T-helper 17 cell (primary cell): ENCODE measurements at regions not wholly inside any gene's neighbourhood (a gene's known extent, or its start where the extent isn't known, plus 50 kb on each side); places are given as distances from the start of the nearest gene placed in this dataset.

Experiments
- ATAC-seq: fragments of 150-1000 bp; cut with Tn5 transposase; 2 replicates; pipeline ENCODE4 v1.10.0; 2021; ENCODE audit warnings: mild to moderate bottlenecking, moderate library complexity
- DNase-seq, 3 donors: peaks; one replicate each; pipeline versions ENCODE4 v3.0.0 to v3.0.0-alpha.2; 2020 to 2021
- H3K9me3 ChIP-seq: one replicate; pipeline ENCODE4 v1.7.0; 2013; ENCODE audit warnings: low read length, mild to moderate bottlenecking; ENCODE audit not compliant: control insufficient read depth, poor library complexity, severe bottlenecking
- H3K27ac Mint-ChIP-seq: one replicate; pipeline ENCODE4 v1.8.0; 2022; ENCODE audit warnings: mild to moderate bottlenecking, moderate library complexity, mixed read lengths
- H3K27me3 Mint-ChIP-seq: one replicate; pipeline ENCODE4 v1.8.0; 2022; ENCODE audit warnings: mixed read lengths
- H3K36me3 Mint-ChIP-seq: one replicate; pipeline ENCODE4 v1.8.0; 2022; ENCODE audit warnings: low read depth, mixed read lengths
- H3K4me1 Mint-ChIP-seq: one replicate; pipeline ENCODE4 v1.8.0; 2022; ENCODE audit warnings: mild to moderate bottlenecking, mixed read lengths
- H3K4me3 Mint-ChIP-seq: one replicate; pipeline ENCODE4 v1.8.0; 2022; ENCODE audit warnings: mild to moderate bottlenecking, moderate library complexity, mixed read lengths

DNA sequence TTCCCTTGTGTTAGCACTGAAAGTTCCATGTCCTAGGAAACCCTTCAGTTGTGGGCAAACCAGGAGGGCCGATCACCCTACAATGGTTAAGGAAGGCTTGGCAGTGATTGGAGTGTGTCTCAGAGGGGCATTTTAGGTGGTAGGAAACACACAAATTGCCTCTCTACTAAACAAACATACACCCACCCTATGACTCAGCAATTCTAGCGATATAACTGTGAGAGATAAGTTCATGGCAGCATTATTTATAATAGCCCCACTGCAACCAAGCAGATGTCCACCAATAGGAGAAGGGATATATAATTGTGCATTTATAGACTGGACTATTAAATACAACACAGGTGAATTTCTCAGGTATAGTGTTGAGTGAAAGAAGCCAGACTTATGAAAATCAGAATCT, 543.1 kb downstream of the UQCRFS1 start:
- no peaks in the 10 kb centered on the region for H3K4me1 Mint-ChIP-seq
- H3K27me3 Mint-ChIP-seq: no peaks in the 10 kb centered on the region
- ATAC-seq (no peak), DNase-seq (no peak)
- no peak overlapping the region for H3K4me3 Mint-ChIP-seq
- no peaks in the 10 kb centered on the region for H3K9me3 ChIP-seq
- no peak overlapping the region for H3K27ac Mint-ChIP-seq
- H3K36me3 Mint-ChIP-seq: no peaks in the 10 kb centered on the region

DNA sequence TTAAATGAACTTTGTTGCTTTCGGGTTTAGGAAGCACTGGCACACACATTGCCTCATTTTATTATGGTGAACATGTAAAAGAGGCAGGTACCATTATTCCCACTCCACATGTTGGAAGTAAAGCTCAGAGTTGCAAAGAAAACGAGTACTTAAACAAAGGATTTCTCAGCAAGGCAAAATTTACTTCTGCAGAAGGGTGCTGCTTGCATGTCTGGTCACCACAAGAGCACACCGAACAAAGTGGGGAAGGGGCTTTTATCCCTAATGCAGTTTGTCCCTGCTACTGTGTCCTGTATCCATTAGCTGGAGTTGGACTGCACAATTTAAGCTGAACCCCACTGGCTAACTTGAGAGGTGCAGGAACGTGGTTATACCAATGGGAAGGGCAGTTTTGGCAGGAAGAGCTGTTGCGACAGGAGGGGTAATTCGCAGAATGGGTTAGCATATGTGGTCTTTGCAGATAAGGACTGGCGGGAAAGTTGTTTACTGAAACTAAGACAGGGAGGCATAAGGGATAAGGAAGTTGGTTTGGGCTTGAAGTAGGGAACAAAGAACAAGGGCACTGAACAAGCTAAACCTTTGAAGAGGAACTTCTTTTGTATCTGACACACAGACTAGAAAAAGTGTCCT, 545.5 kb downstream of the UQCRFS1 start:
- no peaks in the 10 kb centered on the region for H3K27me3 Mint-ChIP-seq
- DNase-seq (no peak), ATAC-seq (no peak)
- no peaks in the 10 kb centered on the region for H3K36me3 Mint-ChIP-seq
- no peak overlapping the region for H3K4me3 Mint-ChIP-seq
- no peak overlapping the region for H3K27ac Mint-ChIP-seq
- H3K9me3 ChIP-seq: no peaks in the 10 kb centered on the region
- H3K4me1 Mint-ChIP-seq: no peaks in the 10 kb centered on the region

DNA sequence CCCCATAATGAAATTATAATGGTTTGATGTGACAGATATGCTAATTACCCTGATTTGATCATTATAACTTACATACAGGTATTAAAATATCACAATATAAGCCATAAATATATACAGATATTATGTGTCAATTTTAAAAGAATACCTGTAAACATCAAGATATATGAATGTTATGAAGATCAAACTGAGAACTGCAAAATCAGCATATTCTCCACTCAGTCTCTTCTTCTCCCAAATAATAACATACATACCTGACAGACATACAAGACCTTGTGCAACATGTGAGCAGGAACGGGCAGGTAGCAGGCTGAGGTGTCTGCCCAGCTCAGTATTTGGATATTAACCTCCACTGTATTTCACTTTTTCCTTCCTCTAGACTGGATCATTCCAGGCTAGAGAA, 547.2 kb downstream of the UQCRFS1 start:
- H3K27me3 Mint-ChIP-seq: no peaks in the 10 kb centered on the region
- no peaks in the 10 kb centered on the region for H3K4me1 Mint-ChIP-seq
- no peak for ATAC-seq
- H3K27ac Mint-ChIP-seq: no peak overlapping the region
- DNase-seq: no peak
- H3K4me3 Mint-ChIP-seq: no peak overlapping the region
- no peaks in the 10 kb centered on the region for H3K9me3 ChIP-seq
- no peaks in the 10 kb centered on the region for H3K36me3 Mint-ChIP-seq

DNA sequence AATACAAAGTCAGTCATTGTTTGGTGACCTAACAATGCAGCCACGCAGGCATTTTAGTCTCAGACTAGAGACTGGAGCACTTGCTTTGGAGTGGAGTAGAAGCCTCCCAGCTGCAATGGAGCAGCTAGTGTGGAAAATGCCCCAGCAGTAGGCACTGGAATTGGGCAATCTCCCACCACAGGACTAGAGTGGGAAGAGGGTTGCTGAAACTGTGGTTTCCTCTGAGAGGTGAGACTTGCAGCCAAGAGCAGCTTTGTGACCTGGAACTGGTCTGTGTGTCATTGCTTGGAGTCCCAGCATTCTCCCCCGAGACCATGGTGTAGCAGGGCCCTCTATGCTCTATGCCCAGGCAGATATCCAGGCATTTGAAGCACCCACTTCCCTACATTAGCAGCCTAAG, 556.3 kb downstream of the UQCRFS1 start:
- H3K27ac Mint-ChIP-seq: no peak overlapping the region
- no peaks in the 10 kb centered on the region for H3K36me3 Mint-ChIP-seq
- H3K27me3 Mint-ChIP-seq: no peaks in the 10 kb centered on the region
- ATAC-seq (no peak), DNase-seq (no peak)
- H3K9me3 ChIP-seq: no peaks in the 10 kb centered on the region
- no peak overlapping the region for H3K4me3 Mint-ChIP-seq
- no peaks in the 10 kb centered on the region for H3K4me1 Mint-ChIP-seq

DNA sequence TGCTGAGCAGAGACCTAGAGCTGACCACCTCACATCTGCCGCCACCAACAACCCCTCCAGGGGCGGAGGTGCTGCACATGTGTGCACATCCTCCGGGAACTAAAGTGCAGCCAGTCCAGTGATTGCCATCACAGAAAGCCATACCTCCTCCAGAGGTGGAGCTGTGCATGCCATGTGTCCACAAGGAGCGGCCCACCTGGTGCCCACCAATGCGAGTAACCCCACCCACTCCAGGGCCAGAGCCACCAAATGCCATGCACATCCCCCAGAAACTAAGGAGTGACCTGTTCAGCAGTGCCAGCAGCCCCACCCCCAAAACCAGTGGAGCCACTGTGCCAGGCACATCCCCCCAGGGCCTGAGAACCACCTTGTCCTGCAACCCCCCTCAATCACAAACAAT, 557.9 kb downstream of the UQCRFS1 start:
- Mint-ChIP-seq H3K27ac (no peak overlapping the region), H3K36me3 (no peaks in the 10 kb centered on the region), H3K4me1 (no peaks in the 10 kb centered on the region), H3K27me3 (no peaks in the 10 kb centered on the region), H3K4me3 (no peak overlapping the region)
- DNase-seq: no peak
- ATAC-seq: no peak
- H3K9me3 ChIP-seq: no peaks in the 10 kb centered on the region

DNA sequence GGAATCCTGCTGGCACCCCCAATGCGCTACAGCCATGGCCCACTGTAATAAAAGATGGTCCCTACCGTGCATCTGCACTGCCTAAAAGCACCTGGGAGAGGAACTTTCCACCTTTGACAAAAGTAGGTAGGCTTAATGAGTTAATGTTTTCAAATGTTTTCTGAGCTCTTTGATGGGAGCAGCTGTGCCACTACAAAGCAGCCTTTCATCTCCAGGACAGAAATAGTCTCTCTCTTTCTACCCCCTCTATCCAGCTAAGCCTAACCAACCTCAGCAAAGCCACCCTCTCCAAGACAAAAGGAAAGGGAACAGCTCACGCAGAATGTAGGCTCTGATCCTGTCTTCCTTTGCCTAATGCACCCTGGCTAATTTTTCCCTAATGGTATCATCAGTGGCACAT, 560.2 kb downstream of the UQCRFS1 start:
- ATAC-seq (no peak), DNase-seq (no peak)
- H3K27ac Mint-ChIP-seq: no peak overlapping the region
- no peaks in the 10 kb centered on the region for H3K36me3 Mint-ChIP-seq
- H3K4me1 Mint-ChIP-seq: no peaks in the 10 kb centered on the region
- no peak overlapping the region for H3K4me3 Mint-ChIP-seq
- H3K9me3 ChIP-seq: no peaks in the 10 kb centered on the region
- H3K27me3 Mint-ChIP-seq: no peaks in the 10 kb centered on the region

DNA sequence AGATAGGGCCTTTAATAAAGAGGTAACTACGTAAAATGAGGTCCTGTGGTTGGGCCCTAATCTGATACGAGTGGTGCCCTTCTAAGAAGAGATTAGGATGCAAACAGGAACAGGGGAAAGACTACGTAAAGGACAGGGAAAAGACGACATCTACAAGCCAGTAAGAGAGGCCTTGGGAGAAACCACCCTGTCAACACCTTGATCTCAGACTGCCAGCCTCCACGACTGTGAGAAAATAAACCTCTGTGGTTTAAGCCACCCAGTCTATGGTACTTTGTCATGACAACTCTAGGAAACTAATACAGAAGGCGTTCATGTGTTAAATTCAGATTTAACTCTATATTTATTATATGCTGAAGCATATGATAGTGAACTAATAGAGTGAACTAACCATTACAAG, 566.3 kb downstream of the UQCRFS1 start:
- no peak overlapping the region for H3K4me3 Mint-ChIP-seq
- no peak overlapping the region for H3K27ac Mint-ChIP-seq
- H3K4me1 Mint-ChIP-seq: no peaks in the 10 kb centered on the region
- DNase-seq (no peak), ATAC-seq (no peak)
- H3K9me3 ChIP-seq: no peaks in the 10 kb centered on the region
- no peaks in the 10 kb centered on the region for H3K27me3 Mint-ChIP-seq
- H3K36me3 Mint-ChIP-seq: no peaks in the 10 kb centered on the region

GRCh38 chr19:28644169-28644775, 568.7 kb downstream of the UQCRFS1 start:
- Mint-ChIP-seq H3K36me3 (no peaks in the 10 kb centered on the region), H3K27me3 (no peaks in the 10 kb centered on the region), H3K27ac (no peak overlapping the region), H3K4me1 (no peaks in the 10 kb centered on the region), H3K4me3 (no peak overlapping the region)
- H3K9me3 ChIP-seq: no peaks in the 10 kb centered on the region
- DNase-seq: no peak
- no peak for ATAC-seq

DNA sequence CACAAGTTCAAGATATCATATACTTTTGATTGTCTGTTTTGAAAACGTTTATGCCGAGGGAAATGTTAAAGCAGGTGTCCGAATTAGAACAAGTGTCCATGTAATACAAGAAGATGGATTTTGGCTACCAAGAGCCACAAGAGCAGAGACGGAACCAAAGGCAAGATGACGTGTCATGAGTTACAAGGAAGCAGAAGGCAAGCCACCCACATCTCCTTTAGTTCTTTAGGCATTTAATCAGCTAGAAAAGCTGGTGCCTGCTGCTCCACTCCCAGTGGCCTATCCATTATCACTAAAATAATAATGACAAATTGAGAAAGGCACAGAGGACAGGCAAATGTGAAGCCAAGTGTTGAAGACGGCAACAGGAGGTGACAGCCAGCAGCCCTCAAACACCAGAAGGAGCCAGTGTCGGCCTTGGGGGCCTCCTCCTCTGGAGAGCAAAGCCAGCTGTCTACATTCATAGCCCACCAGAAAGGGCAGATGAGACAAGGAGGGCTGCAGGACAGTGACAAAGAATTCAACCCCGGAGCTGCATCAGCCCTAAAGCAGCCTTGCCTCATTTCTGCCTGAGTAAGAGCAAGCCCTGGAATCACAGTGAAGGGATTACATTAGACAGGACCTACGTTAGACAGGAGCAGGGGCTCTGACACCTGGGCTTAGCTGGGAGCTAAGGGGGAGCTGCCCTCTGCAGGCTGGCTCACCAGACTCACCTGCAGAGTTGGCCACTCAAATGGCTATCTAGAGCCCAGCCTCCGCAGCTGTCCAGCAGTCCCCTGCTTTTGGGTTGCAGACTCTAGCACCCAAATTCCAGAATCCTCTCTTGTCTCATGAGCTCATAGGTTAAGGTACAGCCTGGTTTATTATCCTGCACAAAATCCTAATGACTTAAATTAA, 569.9 kb downstream of the UQCRFS1 start:
- no peaks in the 10 kb centered on the region for H3K4me1 Mint-ChIP-seq

GRCh38 chr19:28641395-28641794, 571.6 kb downstream of the UQCRFS1 start:
- H3K9me3 ChIP-seq: no peaks in the 10 kb centered on the region
- no peak overlapping the region for H3K27ac Mint-ChIP-seq
- no peaks in the 10 kb centered on the region for H3K4me1 Mint-ChIP-seq
- no peak overlapping the region for H3K4me3 Mint-ChIP-seq
- no peaks in the 10 kb centered on the region for H3K27me3 Mint-ChIP-seq
- no peaks in the 10 kb centered on the region for H3K36me3 Mint-ChIP-seq
- DNase-seq (no peak), ATAC-seq (no peak)

More for the DNA sequence above, 569.9 kb downstream of the UQCRFS1 start:
- Mint-ChIP-seq H3K4me3 (no peak overlapping the region), H3K27me3 (no peaks in the 10 kb centered on the region), H3K27ac (no peak overlapping the region), H3K36me3 (no peaks in the 10 kb centered on the region)
- no peak for DNase-seq
- H3K9me3 ChIP-seq: no peaks in the 10 kb centered on the region
- no peak for ATAC-seq

DNA sequence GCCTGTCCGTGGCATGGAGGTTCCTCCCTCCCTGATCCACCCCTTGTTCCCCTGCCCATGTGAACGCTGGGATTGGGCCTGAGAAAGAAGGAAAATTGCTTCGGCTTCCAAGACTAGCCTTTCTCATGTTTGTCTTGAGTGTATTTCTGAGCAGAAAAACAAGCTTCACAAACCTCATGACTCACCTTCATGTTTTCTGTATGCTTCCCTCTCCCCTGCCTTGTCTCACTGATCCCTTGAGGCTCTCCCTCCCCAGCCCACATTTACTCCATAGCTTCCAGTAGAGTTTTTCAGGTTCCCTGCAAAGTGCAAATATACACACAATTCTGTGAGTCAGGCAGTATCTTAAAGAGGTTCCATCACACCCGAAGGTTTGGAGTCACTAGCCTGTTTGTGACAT, 572.4 kb downstream of the UQCRFS1 start:
- no peak overlapping the region for H3K27ac Mint-ChIP-seq

GRCh38 chr19:28638445-28638844, 574.5 kb downstream of the UQCRFS1 start:
- DNase-seq (no peak), ATAC-seq (no peak)
- Mint-ChIP-seq H3K4me1 (no peaks in the 10 kb centered on the region), H3K27ac (no peak overlapping the region), H3K36me3 (no peaks in the 10 kb centered on the region), H3K4me3 (no peak overlapping the region), H3K27me3 (no peaks in the 10 kb centered on the region)
- no peaks in the 10 kb centered on the region for H3K9me3 ChIP-seq

More for the DNA sequence above, 572.4 kb downstream of the UQCRFS1 start:
- DNase-seq (no peak), ATAC-seq (no peak)
- H3K27me3 Mint-ChIP-seq: no peaks in the 10 kb centered on the region
- no peak overlapping the region for H3K4me3 Mint-ChIP-seq
- H3K9me3 ChIP-seq: no peaks in the 10 kb centered on the region
- H3K36me3 Mint-ChIP-seq: no peaks in the 10 kb centered on the region
- no peaks in the 10 kb centered on the region for H3K4me1 Mint-ChIP-seq

- no peaks in the 10 kb centered on the region for H3K9me3 ChIP-seq
- Mint-ChIP-seq H3K27ac (no peak overlapping the region), H3K36me3 (no peaks in the 10 kb centered on the region), H3K4me1 (no peaks in the 10 kb centered on the region), H3K4me3 (no peak overlapping the region), H3K27me3 (no peaks in the 10 kb centered on the region)
- DNase-seq: no peak
- ATAC-seq: no peak
These were observed 576.2 kb downstream of the UQCRFS1 start for GRCh38 chr19:28636706-28637105.
